Keratinocyte (primary cell): ENCODE measurements at regions not wholly inside any gene's neighbourhood (a gene's known extent, or its start where the extent isn't known, plus 50 kb on each side); places are given as distances from the start of the nearest gene placed in this dataset.
"Not testable (repeated sequence)": the region's sequence is repeated elsewhere in the genome, so short reads cannot be mapped to it uniquely, and the experiment has no call there.

Experiments used
- DNase-seq: peaks from one replicate; pipeline ENCODE4 v3.0.0-alpha.2; 2011; ENCODE audit warnings: low read depth, missing footprints, low spot score
- FAIRE-seq: peaks from 2 replicates; lab custom pipeline; 2011; peaks lifted over from hg19 to GRCh38; lab: Jason Lieb, UNC
- H2AFZ ChIP-seq: 2 replicates; pipeline ENCODE4 v1.6.0; 2012; ENCODE audit warnings: low read length, control low read depth, inconsistent platforms; ENCODE audit not compliant: control insufficient read depth
- H3K27ac ChIP-seq: 2 replicates; pipeline ENCODE4 v1.5.1; 2011; ENCODE audit warnings: low read length; ENCODE audit not compliant: control insufficient read depth, insufficient read depth
- H3K27me3 ChIP-seq: 3 replicates; pipeline ENCODE4 v1.6.0; 2011; ENCODE audit warnings: low read length; ENCODE audit not compliant: control insufficient read depth, insufficient read depth; ENCODE audit errors: extremely low read depth
- H3K36me3 ChIP-seq, 2 experiments: 2 replicates in 1 of 2; 3 replicates in 1 of 2; pipeline ENCODE4 v1.5.1; 2011; ENCODE audit warnings: low read length in 2 of 2, mild to moderate bottlenecking in 1 of 2; ENCODE audit not compliant: control insufficient read depth in 2 of 2, insufficient read depth in 2 of 2; ENCODE audit errors: extremely low read depth in 1 of 2
- H3K4me1 ChIP-seq: 3 replicates; pipeline ENCODE4 v1.5.1; 2011; ENCODE audit warnings: low read length; ENCODE audit not compliant: control insufficient read depth, insufficient read depth; ENCODE audit errors: extremely low read depth
- H3K4me2 ChIP-seq: 3 replicates; pipeline ENCODE4 v1.6.0; 2011; ENCODE audit warnings: low read depth, low read length; ENCODE audit not compliant: control insufficient read depth, insufficient read depth; ENCODE audit errors: extremely low read depth
- H3K4me3 ChIP-seq, 3 experiments: fragments of 200-600 bp in 1 of 3; sonication (generic) in 1 of 3; 2 replicates in 2 of 3; 3 replicates in 1 of 3; pipeline ENCODE4 v1.5.1; 2011 to 2016; ENCODE audit warnings: low read length in 3 of 3, mild to moderate bottlenecking in 3 of 3, control low read depth in 2 of 3, inconsistent platforms in 1 of 3, low read depth in 1 of 3, mixed read lengths in 1 of 3, mixed run types in 1 of 3, moderate library complexity in 1 of 3; ENCODE audit not compliant: control insufficient read depth in 2 of 3, insufficient read depth in 2 of 3; ENCODE audit errors: extremely low read depth in 1 of 3
- H3K79me2 ChIP-seq: 2 replicates; pipeline ENCODE4 v1.6.0; 2012; ENCODE audit warnings: low read length; ENCODE audit not compliant: control insufficient read depth, insufficient read depth
- H3K9ac ChIP-seq: 3 replicates; pipeline ENCODE4 v1.6.0; 2011; ENCODE audit warnings: low read length; ENCODE audit not compliant: control insufficient read depth, insufficient read depth; ENCODE audit errors: extremely low read depth
- H3K9me1 ChIP-seq: 3 replicates; pipeline ENCODE4 v1.6.0; 2011; ENCODE audit warnings: low read length; ENCODE audit not compliant: control insufficient read depth, insufficient read depth; ENCODE audit errors: extremely low read depth
- H3K9me3 ChIP-seq: 2 replicates; pipeline ENCODE4 v1.5.1; 2012; ENCODE audit warnings: low read depth, low read length; ENCODE audit not compliant: control insufficient read depth
- H4K20me1 ChIP-seq: 3 replicates; pipeline ENCODE4 v1.6.0; 2011; ENCODE audit warnings: low read length; ENCODE audit not compliant: control insufficient read depth, insufficient read depth; ENCODE audit errors: extremely low read depth
- dilution Hi-C: fragments of 300-500 bp; cut with MboI; formaldehyde crosslinking; loops from one replicate; pipeline ENCODE4 v1.7.0; 2020; ENCODE audit warnings: low sequenced_read_pairs; ENCODE audit not compliant: extremely low pct_ligation_motif_present

DNA sequence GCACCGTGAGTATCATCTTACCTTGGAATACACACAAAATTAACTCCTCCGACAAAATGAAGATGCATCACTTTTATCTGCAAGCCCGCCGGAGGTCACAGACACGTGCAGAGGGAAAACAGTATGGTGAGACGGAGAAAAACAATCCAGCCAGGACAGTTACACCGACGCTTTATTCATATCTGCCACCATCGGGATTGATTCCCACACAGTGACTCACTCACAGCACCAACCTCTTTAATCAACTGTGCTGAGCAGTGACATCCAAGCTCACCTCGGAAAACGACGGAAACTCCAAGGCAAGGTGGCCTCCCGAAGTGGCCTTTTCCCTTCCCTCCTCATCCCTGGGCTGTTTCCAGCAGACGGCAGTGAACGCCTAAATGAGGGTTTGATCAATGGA is 151.8 kb downstream of the NPIPA8 start:
- H3K4me1 ChIP-seq, H3K27me3 ChIP-seq, H3K9me3 ChIP-seq, H3K36me3 ChIP-seq, H3K4me2 ChIP-seq, H3K79me2 ChIP-seq, FAIRE-seq, H3K9ac ChIP-seq, DNase-seq, dilution Hi-C loops, H4K20me1 ChIP-seq, H3K4me3 ChIP-seq, H3K27ac ChIP-seq, H2AFZ ChIP-seq, H3K9me1 ChIP-seq: not testable (repeated sequence)

DNA sequence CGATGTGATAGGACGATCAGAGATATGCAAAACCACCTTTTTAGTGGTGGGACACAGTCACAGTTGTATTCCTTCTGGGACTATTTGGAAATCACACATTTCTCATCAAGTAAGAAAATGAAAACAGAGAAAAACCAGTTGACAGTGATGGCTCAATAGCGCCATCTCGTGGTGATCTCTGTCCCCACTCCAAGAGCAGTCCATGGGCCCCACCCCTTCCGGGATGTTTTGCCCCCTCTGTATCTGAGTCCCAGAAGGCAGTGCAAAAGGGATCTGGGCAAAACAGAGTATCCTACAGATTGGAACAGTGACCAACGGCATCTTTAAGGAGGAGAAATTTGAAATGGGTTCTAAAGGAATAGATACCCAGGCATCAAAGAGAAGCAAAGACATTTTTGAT is 155.5 kb downstream of the NPIPA8 start:
- FAIRE-seq, dilution Hi-C loops: not testable (repeated sequence)

DNA sequence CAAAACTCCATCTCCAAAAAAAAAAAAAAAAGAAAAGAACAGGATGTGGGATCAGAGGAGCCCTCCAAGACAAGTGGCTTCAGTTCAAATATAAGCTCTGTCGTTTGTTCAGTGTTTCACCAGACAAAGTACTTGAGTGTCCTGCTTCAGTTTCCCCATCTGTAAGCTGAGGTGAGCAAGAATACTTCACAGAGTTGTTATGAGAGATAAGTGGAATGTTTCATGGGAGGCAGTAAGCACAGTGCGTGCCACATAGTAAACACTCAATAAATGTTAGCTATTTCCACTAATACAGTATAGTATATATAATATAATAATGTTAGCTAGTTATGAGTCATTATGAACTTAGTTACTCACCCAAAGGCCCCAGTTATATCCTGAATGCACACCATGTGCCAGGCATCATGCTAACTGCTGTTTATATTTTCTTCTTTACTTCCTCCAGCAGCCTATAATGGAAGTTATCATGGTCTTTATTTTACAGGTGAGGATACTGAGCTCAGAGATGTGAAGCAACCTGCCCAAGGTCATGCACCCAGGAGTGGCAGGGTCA is 162.5 kb downstream of the NPIPA8 start:
- dilution Hi-C loops, DNase-seq, H3K27me3 ChIP-seq, H3K4me2 ChIP-seq, H3K27ac ChIP-seq, H3K4me3 ChIP-seq, H3K4me1 ChIP-seq, H3K9me3 ChIP-seq, H2AFZ ChIP-seq, H3K36me3 ChIP-seq, H3K79me2 ChIP-seq, H4K20me1 ChIP-seq, FAIRE-seq, H3K9ac ChIP-seq, H3K9me1 ChIP-seq: not testable (repeated sequence)

More for the DNA sequence above, 155.5 kb downstream of the NPIPA8 start:
- H3K4me2 ChIP-seq, H3K79me2 ChIP-seq, H2AFZ ChIP-seq, H3K36me3 ChIP-seq, H3K4me1 ChIP-seq, DNase-seq, H3K9me3 ChIP-seq, H3K27me3 ChIP-seq, H3K9me1 ChIP-seq, H3K4me3 ChIP-seq, H3K9ac ChIP-seq, H4K20me1 ChIP-seq, H3K27ac ChIP-seq: not testable (repeated sequence)

DNA sequence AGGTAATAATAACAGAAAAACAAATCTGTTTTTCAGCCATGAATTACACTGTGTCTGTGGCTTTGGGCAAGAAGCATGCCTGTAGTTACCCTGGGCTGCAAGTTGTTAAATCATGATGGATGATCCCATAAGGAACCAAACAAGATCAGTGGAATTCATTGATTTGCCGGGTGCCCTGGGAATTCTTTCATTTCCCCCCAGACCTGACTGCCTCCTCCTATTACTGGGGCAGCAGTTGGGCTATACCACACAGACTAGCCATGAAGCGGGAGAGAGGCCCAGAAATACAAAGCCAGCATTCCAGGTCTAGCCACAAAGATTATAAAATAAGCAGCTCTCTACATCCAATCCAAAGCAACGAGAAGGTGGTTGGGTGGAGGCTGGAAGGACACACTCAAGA is 174.2 kb downstream of the NPIPA8 start:
- H3K27ac ChIP-seq, H3K79me2 ChIP-seq, H3K9me3 ChIP-seq, H3K4me2 ChIP-seq, dilution Hi-C loops, H3K9ac ChIP-seq, H2AFZ ChIP-seq, DNase-seq, H3K4me1 ChIP-seq, H3K27me3 ChIP-seq, H3K36me3 ChIP-seq, H4K20me1 ChIP-seq, H3K4me3 ChIP-seq, H3K9me1 ChIP-seq, FAIRE-seq: not testable (repeated sequence)

DNA sequence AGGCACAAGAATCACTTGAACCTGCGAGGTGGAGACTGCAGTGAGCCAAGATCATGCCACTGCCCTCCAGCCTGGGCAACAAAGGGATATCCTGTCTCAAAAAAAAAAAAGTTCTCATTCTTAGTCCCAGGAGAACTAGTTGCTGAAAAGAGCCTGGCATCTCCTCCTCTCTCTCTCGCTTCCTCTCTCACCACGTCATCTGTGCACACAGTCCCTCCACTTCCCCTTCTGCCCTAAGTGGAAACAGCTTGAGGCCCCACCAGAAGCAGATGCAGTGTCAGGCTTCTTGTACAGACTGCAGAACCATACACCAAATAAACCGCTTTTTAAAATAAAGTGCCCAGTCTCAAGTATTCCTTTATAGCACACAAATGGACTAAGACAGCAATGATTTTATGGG is 175.3 kb downstream of the NPIPA8 start:
- H3K4me3 ChIP-seq, FAIRE-seq, H3K9ac ChIP-seq, H3K9me3 ChIP-seq, H3K79me2 ChIP-seq, H3K4me2 ChIP-seq, dilution Hi-C loops, H3K4me1 ChIP-seq, H3K27me3 ChIP-seq, H3K27ac ChIP-seq, H3K9me1 ChIP-seq, H3K36me3 ChIP-seq, H4K20me1 ChIP-seq, H2AFZ ChIP-seq, DNase-seq: not testable (repeated sequence)
